Ishikawa (cell line): ENCODE measurements at regions not wholly inside any gene's neighbourhood (a gene's known extent, or its start where the extent isn't known, plus 50 kb on each side); places are given as distances from the start of the nearest gene placed in this dataset.

ENCODE experiments used
- CEBPB ChIP-seq: IDR thresholded peaks from 2 replicates; pipeline ENCODE4 v1.6.1; 2012
- CREB1 ChIP-seq: IDR thresholded peaks from 2 replicates; pipeline ENCODE4 v1.6.1; 2012; ENCODE audit warnings: low read depth
- EGR1 ChIP-seq: IDR thresholded peaks from 2 replicates; pipeline ENCODE4 v1.6.1; 2012
- EP300 ChIP-seq: IDR thresholded peaks from 2 replicates; pipeline ENCODE4 v1.6.1; 2012; ENCODE audit warnings: borderline replicate concordance
- FOXM1 ChIP-seq: IDR thresholded peaks from 2 replicates; pipeline ENCODE4 v1.6.1; 2012; ENCODE audit warnings: low read depth, borderline replicate concordance
- TAF1 ChIP-seq: IDR thresholded peaks from 2 replicates; pipeline ENCODE4 v1.6.1; 2012; ENCODE audit warnings: low read depth, mild to moderate bottlenecking
- TEAD4 ChIP-seq: IDR thresholded peaks from 2 replicates; pipeline ENCODE4 v1.6.1; 2012
- ZBTB7A ChIP-seq: IDR thresholded peaks from 2 replicates; pipeline ENCODE4 v1.6.1; 2012; ENCODE audit warnings: low read depth
- TF ChIP-seq, protein P1 (sequence below): IDR thresholded peaks from 2 replicates; pipeline ENCODE4 v1.6.1; 2012; ENCODE audit warnings: low read depth, mild to moderate bottlenecking
- TF ChIP-seq, protein P2 (sequence below): IDR thresholded peaks from 2 replicates; pipeline ENCODE4 v1.6.1; 2012
- TF ChIP-seq, protein P3 (sequence below): IDR thresholded peaks from 2 replicates; pipeline ENCODE4 v1.6.1; 2012

DNA sequence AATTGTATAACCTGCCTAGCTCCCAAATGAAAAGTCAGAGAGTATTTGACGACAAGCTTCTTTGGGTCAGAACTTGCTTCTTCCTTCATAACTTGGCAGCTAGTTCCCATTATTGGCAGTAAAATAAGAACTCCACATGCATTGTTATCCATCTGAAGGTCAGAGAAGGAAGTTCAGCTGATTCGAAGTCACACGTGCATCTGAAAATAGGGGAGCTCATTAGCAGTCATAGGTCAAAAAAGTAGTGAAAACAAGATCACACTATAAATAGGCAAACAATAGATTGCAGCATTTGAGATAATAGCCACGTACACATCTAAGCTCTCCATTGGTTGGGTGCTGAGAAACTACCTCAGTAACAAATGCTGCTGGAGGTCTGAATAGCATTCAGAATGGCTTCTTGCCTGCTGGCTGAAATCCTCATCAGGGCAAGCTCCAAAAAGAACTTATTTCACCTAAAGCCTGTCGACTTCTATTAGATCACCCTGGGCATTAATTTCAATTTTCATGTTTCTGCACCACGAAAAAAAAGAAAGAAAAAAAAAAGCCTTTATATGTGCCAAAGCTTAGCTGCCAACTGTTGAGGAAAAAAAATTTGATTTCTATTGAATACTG lies 1492.9 kb upstream of the CELF4 start:
- no peak for TF ChIP-seq TEAD4
- no peak for TF ChIP-seq TAF1
- no peak for TF ChIP-seq CEBPB
- TF ChIP-seq, protein P1, sequence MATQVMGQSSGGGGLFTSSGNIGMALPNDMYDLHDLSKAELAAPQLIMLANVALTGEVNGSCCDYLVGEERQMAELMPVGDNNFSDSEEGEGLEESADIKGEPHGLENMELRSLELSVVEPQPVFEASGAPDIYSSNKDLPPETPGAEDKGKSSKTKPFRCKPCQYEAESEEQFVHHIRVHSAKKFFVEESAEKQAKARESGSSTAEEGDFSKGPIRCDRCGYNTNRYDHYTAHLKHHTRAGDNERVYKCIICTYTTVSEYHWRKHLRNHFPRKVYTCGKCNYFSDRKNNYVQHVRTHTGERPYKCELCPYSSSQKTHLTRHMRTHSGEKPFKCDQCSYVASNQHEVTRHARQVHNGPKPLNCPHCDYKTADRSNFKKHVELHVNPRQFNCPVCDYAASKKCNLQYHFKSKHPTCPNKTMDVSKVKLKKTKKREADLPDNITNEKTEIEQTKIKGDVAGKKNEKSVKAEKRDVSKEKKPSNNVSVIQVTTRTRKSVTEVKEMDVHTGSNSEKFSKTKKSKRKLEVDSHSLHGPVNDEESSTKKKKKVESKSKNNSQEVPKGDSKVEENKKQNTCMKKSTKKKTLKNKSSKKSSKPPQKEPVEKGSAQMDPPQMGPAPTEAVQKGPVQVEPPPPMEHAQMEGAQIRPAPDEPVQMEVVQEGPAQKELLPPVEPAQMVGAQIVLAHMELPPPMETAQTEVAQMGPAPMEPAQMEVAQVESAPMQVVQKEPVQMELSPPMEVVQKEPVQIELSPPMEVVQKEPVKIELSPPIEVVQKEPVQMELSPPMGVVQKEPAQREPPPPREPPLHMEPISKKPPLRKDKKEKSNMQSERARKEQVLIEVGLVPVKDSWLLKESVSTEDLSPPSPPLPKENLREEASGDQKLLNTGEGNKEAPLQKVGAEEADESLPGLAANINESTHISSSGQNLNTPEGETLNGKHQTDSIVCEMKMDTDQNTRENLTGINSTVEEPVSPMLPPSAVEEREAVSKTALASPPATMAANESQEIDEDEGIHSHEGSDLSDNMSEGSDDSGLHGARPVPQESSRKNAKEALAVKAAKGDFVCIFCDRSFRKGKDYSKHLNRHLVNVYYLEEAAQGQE: no peak
- TF ChIP-seq, protein P2, sequence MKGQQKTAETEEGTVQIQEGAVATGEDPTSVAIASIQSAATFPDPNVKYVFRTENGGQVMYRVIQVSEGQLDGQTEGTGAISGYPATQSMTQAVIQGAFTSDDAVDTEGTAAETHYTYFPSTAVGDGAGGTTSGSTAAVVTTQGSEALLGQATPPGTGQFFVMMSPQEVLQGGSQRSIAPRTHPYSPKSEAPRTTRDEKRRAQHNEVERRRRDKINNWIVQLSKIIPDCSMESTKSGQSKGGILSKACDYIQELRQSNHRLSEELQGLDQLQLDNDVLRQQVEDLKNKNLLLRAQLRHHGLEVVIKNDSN: no peak
- TF ChIP-seq EP300: no peak
- no peak for TF ChIP-seq FOXM1
- TF ChIP-seq EGR1: no peak
- TF ChIP-seq, protein P3, sequence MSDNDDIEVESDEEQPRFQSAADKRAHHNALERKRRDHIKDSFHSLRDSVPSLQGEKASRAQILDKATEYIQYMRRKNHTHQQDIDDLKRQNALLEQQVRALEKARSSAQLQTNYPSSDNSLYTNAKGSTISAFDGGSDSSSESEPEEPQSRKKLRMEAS: no peak
- TF ChIP-seq ZBTB7A: no peak
- no peak for TF ChIP-seq CREB1
